ENCODE measurements at regions not wholly inside any gene's neighbourhood (a gene's known extent, or its start where the extent isn't known, plus 50 kb on each side); places are given as distances from the start of the nearest gene placed in this dataset.
"Not testable (repeated sequence)": the region's sequence is repeated elsewhere in the genome, so short reads cannot be mapped to it uniquely, and the experiment has no call there.

GRCh38 chr6:10138917-10139316 lies 276.0 kb downstream of the TFAP2A start:
- H3K36me3 ChIP-seq (ENCODE audit: insufficient read depth): no peaks in the 10 kb centered on the region
- WGBS: 72% methylated on average over 3 of the region's 3 CpGs
- no peaks in the 10 kb centered on the region for H3K4me1 ChIP-seq (ENCODE audit: insufficient read depth)
- no peak overlapping the region for H3K4me3 ChIP-seq (ENCODE audit: low read depth, low read length)
- no peak for DNase-seq (ENCODE audit: extremely low spot score)
- H3K27ac ChIP-seq (ENCODE audit: low read depth): no peak overlapping the region

- DNase-seq (ENCODE audit: extremely low spot score): no peak
- 98% methylated on average over 7 of the region's 7 CpGs for WGBS
- no peaks in the 10 kb centered on the region for H3K36me3 ChIP-seq (ENCODE audit: insufficient read depth)
Measured at GRCh38 chr6:10136636-10137035, 278.2 kb downstream of the TFAP2A start.

GRCh38 chr6:10134185-10134584 lies 280.7 kb downstream of the TFAP2A start:
- H3K4me3 ChIP-seq (ENCODE audit: low read depth, low read length); H3K27ac ChIP-seq (ENCODE audit: low read depth); H3K36me3 ChIP-seq (ENCODE audit: insufficient read depth); H3K4me1 ChIP-seq (ENCODE audit: insufficient read depth); DNase-seq (ENCODE audit: extremely low spot score): not testable (repeated sequence)
- 92% methylated on average over 14 of the region's 14 CpGs for WGBS

More at GRCh38 chr6:10136636-10137035, 278.2 kb downstream of the TFAP2A start:
- no peaks in the 10 kb centered on the region for H3K4me1 ChIP-seq (ENCODE audit: insufficient read depth)
- no peak overlapping the region for H3K4me3 ChIP-seq (ENCODE audit: low read depth, low read length)
- no peak overlapping the region for H3K27ac ChIP-seq (ENCODE audit: low read depth)

- Histone ChIP-seq H3K36me3 (ENCODE audit: insufficient read depth) (no peaks in the 10 kb centered on the region), H3K27ac (ENCODE audit: low read depth) (no peak overlapping the region), H3K4me3 (ENCODE audit: low read depth, low read length) (no peak overlapping the region), H3K4me1 (ENCODE audit: insufficient read depth) (no peaks in the 10 kb centered on the region)
- DNase-seq (ENCODE audit: extremely low spot score): no peak
- 67% methylated on average over 4 of the region's 4 CpGs for WGBS
Measured at GRCh38 chr6:10128721-10129120, 286.2 kb downstream of the TFAP2A start.

- WGBS: 45% methylated on average over 1 of the region's 1 CpG
- no peak for DNase-seq (ENCODE audit: extremely low spot score)
- Histone ChIP-seq H3K36me3 (ENCODE audit: insufficient read depth) (no peaks in the 10 kb centered on the region), H3K27ac (ENCODE audit: low read depth) (no peak overlapping the region), H3K4me1 (ENCODE audit: insufficient read depth) (no peaks in the 10 kb centered on the region), H3K4me3 (ENCODE audit: low read depth, low read length) (no peak overlapping the region)
Measured at GRCh38 chr6:10122164-10122563, 292.7 kb downstream of the TFAP2A start.

GRCh38 chr6:10112871-10113549 lies 301.9 kb downstream of the TFAP2A start:
- 13% methylated on average over 28 of the region's 28 CpGs for WGBS
- Histone ChIP-seq H3K27ac (ENCODE audit: low read depth) (no peak overlapping the region), H3K4me3 (ENCODE audit: low read depth, low read length) (no peak overlapping the region), H3K36me3 (ENCODE audit: insufficient read depth) (no peaks in the 10 kb centered on the region), H3K4me1 (ENCODE audit: insufficient read depth) (no peaks in the 10 kb centered on the region)
- no peak for DNase-seq (ENCODE audit: extremely low spot score)

GRCh38 chr6:10111975-10112374 lies 302.9 kb downstream of the TFAP2A start:
- 70% methylated on average over 7 of the region's 7 CpGs for WGBS
- no peak overlapping the region for H3K4me3 ChIP-seq (ENCODE audit: low read depth, low read length)
- H3K4me1 ChIP-seq (ENCODE audit: insufficient read depth): no peaks in the 10 kb centered on the region
- no peak overlapping the region for H3K27ac ChIP-seq (ENCODE audit: low read depth)
- DNase-seq (ENCODE audit: extremely low spot score): no peak
- H3K36me3 ChIP-seq (ENCODE audit: insufficient read depth): no peaks in the 10 kb centered on the region

- WGBS: 86% methylated on average over 4 of the region's 4 CpGs
- DNase-seq (ENCODE audit: extremely low spot score): no peak
- Histone ChIP-seq H3K4me1 (ENCODE audit: insufficient read depth) (no peaks in the 10 kb centered on the region), H3K4me3 (ENCODE audit: low read depth, low read length) (no peak overlapping the region), H3K27ac (ENCODE audit: low read depth) (no peak overlapping the region), H3K36me3 (ENCODE audit: insufficient read depth) (no peaks in the 10 kb centered on the region)
Measured at GRCh38 chr6:10101551-10102252, 313.2 kb downstream of the TFAP2A start.

GRCh38 chr6:10099529-10100140 lies 315.2 kb downstream of the TFAP2A start:
- no peaks in the 10 kb centered on the region for H3K4me1 ChIP-seq (ENCODE audit: insufficient read depth)
- 61% methylated on average over 9 of the region's 9 CpGs for WGBS
- H3K27ac ChIP-seq (ENCODE audit: low read depth): no peak overlapping the region
- H3K4me3 ChIP-seq (ENCODE audit: low read depth, low read length): no peak overlapping the region
- no peak for DNase-seq (ENCODE audit: extremely low spot score)
- no peaks in the 10 kb centered on the region for H3K36me3 ChIP-seq (ENCODE audit: insufficient read depth)

- no peak overlapping the region for H3K27ac ChIP-seq (ENCODE audit: low read depth)
- no peak for DNase-seq (ENCODE audit: extremely low spot score)
- H3K4me3 ChIP-seq (ENCODE audit: low read depth, low read length): no peak overlapping the region
- H3K36me3 ChIP-seq (ENCODE audit: insufficient read depth): no peaks in the 10 kb centered on the region
- 34% methylated on average over 27 of the region's 27 CpGs for WGBS
- H3K4me1 ChIP-seq (ENCODE audit: insufficient read depth): no peaks in the 10 kb centered on the region
Measured at GRCh38 chr6:10098756-10099528, 315.9 kb downstream of the TFAP2A start.

- no peak for DNase-seq (ENCODE audit: extremely low spot score)
- WGBS: 91% methylated on average over 5 of the region's 5 CpGs
Measured at GRCh38 chr6:10093282-10093681, 321.6 kb downstream of the TFAP2A start.

GRCh38 chr6:10084111-10084986 lies 330.5 kb downstream of the TFAP2A start:
- WGBS: 80% methylated on average over 14 of the region's 14 CpGs
- DNase-seq (ENCODE audit: extremely low spot score): no peak
- H3K4me1 ChIP-seq (ENCODE audit: insufficient read depth): no peaks in the 10 kb centered on the region
- H3K4me3 ChIP-seq (ENCODE audit: low read depth, low read length): no peak overlapping the region
- H3K27ac ChIP-seq (ENCODE audit: low read depth): no peak overlapping the region
- H3K36me3 ChIP-seq (ENCODE audit: insufficient read depth): no peaks in the 10 kb centered on the region

More at GRCh38 chr6:10093282-10093681, 321.6 kb downstream of the TFAP2A start:
- H3K36me3 ChIP-seq (ENCODE audit: insufficient read depth): no peaks in the 10 kb centered on the region
- no peaks in the 10 kb centered on the region for H3K4me1 ChIP-seq (ENCODE audit: insufficient read depth)
- H3K4me3 ChIP-seq (ENCODE audit: low read depth, low read length): no peak overlapping the region
- no peak overlapping the region for H3K27ac ChIP-seq (ENCODE audit: low read depth)

- Histone ChIP-seq H3K36me3 (ENCODE audit: insufficient read depth) (no peaks in the 10 kb centered on the region), H3K4me3 (ENCODE audit: low read depth, low read length) (no peak overlapping the region), H3K4me1 (ENCODE audit: insufficient read depth) (no peaks in the 10 kb centered on the region), H3K27ac (ENCODE audit: low read depth) (no peak overlapping the region)
- 43% methylated on average over 1 of the region's 1 CpG for WGBS
- DNase-seq (ENCODE audit: extremely low spot score): no peak
Measured at GRCh38 chr6:10082385-10082784, 332.5 kb downstream of the TFAP2A start.
